ENCODE measurements at regions not wholly inside any gene's neighbourhood (a gene's known extent, or its start where the extent isn't known, plus 50 kb on each side); places are given as distances from the start of the nearest gene placed in this dataset.
"Not testable (repeated sequence)": the region's sequence is repeated elsewhere in the genome, so short reads cannot be mapped to it uniquely, and the experiment has no call there.

DNA sequence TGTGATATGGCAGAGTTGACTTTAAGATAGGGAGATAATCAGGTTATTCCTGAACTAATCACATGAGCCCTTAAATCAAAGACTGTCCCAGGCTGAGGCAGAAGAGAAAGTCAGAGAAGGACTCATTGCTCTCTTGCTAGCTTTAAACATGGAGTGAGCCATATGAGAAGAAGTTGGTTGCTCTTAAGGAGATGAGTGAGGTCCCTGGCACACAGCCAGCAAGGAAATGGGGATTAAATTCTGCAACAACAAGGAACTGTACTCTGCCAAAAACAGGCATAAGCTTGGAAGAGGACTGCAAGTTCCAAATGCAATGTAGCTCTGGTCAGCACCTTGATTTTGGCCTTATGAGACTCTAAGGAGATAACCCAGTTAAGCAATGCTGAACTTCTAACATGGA lies 457.0 kb downstream of the PLOD2 start:
- Histone ChIP-seq H3K4me2 (ENCODE audit: low read length) (no peak overlapping the region), H4K20me1 (ENCODE audit: control insufficient read depth, insufficient read depth, low read depth, low read length) (no peaks in the 10 kb centered on the region), H3K36me3 (ENCODE audit: control insufficient read depth, low read length) (no peaks in the 10 kb centered on the region), H3K4me1 (ENCODE audit: control insufficient read depth, low read length) (no peaks in the 10 kb centered on the region), H3K27me3 (ENCODE audit: control insufficient read depth, low read length) (no peaks in the 10 kb centered on the region), H3K9me3 (ENCODE audit: control insufficient read depth, insufficient read depth, low read length) (no peaks in the 10 kb centered on the region; the same call in 1 of the 2 replicates), H3K27ac (ENCODE audit: low read depth, low read length) (no peak overlapping the region), H3F3A (ENCODE audit: control insufficient read depth, insufficient read depth) (no peaks in the 10 kb centered on the region), H3K79me2 (ENCODE audit: control insufficient read depth, low read length) (no peaks in the 10 kb centered on the region), H3K9me2 (replicated peaks; ENCODE audit: control insufficient read depth, low read length) (no peaks in the 10 kb centered on the region), H3K4me3 (ENCODE audit: low read length) (no peak overlapping the region)
- TF ChIP-seq, protein P1, sequence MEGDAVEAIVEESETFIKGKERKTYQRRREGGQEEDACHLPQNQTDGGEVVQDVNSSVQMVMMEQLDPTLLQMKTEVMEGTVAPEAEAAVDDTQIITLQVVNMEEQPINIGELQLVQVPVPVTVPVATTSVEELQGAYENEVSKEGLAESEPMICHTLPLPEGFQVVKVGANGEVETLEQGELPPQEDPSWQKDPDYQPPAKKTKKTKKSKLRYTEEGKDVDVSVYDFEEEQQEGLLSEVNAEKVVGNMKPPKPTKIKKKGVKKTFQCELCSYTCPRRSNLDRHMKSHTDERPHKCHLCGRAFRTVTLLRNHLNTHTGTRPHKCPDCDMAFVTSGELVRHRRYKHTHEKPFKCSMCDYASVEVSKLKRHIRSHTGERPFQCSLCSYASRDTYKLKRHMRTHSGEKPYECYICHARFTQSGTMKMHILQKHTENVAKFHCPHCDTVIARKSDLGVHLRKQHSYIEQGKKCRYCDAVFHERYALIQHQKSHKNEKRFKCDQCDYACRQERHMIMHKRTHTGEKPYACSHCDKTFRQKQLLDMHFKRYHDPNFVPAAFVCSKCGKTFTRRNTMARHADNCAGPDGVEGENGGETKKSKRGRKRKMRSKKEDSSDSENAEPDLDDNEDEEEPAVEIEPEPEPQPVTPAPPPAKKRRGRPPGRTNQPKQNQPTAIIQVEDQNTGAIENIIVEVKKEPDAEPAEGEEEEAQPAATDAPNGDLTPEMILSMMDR (IDR thresholded peaks at IDR 0.05; ENCODE audit: low read depth, low read length, poor library complexity, severe bottlenecking): no peak
- TF ChIP-seq EZH2phosphoT487 (IDR thresholded peaks at IDR 0.05; ENCODE audit: borderline replicate concordance, low read length): no peak

DNA sequence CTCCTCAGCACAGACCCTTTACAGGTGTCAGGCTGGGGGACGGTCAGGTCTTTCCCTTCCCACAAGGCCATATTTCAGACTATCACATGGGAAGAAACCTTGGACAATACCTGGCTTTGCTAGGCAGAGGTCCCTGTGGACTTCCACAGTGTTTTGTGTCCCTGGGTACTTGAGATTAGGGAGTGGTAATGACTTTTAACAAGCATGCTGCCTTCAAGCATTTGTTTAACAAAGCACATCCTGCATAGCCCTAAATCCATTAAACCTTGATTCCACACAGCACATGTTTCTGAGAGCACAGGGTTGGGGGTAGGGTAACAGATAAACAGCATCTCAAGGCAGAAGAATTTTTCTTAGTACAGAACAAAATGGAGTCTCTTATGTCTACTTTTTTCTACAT lies 451.2 kb downstream of the PLOD2 start:
- not testable (repeated sequence) for H3K4me2 ChIP-seq (ENCODE audit: low read length); H3K27ac ChIP-seq (ENCODE audit: low read depth, low read length); H3K9me2 ChIP-seq (replicated peaks; ENCODE audit: control insufficient read depth, low read length); H3K79me2 ChIP-seq (ENCODE audit: control insufficient read depth, low read length); H3K9me3 ChIP-seq (ENCODE audit: control insufficient read depth, insufficient read depth, low read length); H3K4me1 ChIP-seq (ENCODE audit: control insufficient read depth, low read length); H3K4me3 ChIP-seq (ENCODE audit: low read length); H3K36me3 ChIP-seq (ENCODE audit: control insufficient read depth, low read length); H4K20me1 ChIP-seq (ENCODE audit: control insufficient read depth, insufficient read depth, low read depth, low read length); H3K27me3 ChIP-seq (ENCODE audit: control insufficient read depth, low read length); H3F3A ChIP-seq (ENCODE audit: control insufficient read depth, insufficient read depth)

DNA sequence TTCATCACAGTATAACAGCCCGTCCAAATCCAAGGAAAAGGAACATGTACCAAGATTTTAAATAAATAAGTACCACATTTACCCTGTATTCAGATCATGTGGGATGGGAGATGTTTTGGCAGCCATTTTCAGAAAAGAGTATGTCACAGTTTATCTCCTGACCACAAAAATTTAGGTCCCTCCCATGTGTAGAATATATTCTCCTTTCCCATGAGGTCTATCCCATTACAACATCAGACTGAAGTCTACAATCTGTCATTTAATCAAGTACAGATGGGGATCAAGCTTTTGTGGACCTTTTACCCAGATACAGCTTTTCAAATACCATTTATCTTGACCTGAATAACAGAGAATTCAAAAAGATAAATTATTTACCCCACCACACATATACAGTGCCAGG lies 444.5 kb downstream of the PLOD2 start:
- Histone ChIP-seq H3K9me3 (ENCODE audit: control insufficient read depth, insufficient read depth, low read length) (no peaks in the 10 kb centered on the region), H3K79me2 (ENCODE audit: control insufficient read depth, low read length) (no peaks in the 10 kb centered on the region), H4K20me1 (ENCODE audit: control insufficient read depth, insufficient read depth, low read depth, low read length) (no peaks in the 10 kb centered on the region), H3K4me1 (ENCODE audit: control insufficient read depth, low read length) (no peaks in the 10 kb centered on the region), H3K4me2 (ENCODE audit: low read length) (no peak overlapping the region), H3K4me3 (ENCODE audit: low read length) (no peak overlapping the region), H3F3A (ENCODE audit: control insufficient read depth, insufficient read depth) (no peaks in the 10 kb centered on the region), H3K36me3 (ENCODE audit: control insufficient read depth, low read length) (no peaks in the 10 kb centered on the region), H3K27me3 (ENCODE audit: control insufficient read depth, low read length) (no peaks in the 10 kb centered on the region), H3K9me2 (replicated peaks; ENCODE audit: control insufficient read depth, low read length) (no peaks in the 10 kb centered on the region; the same call in 1 of the 2 replicates), H3K27ac (ENCODE audit: low read depth, low read length) (no peak overlapping the region)
- TF ChIP-seq EZH2phosphoT487 (IDR thresholded peaks at IDR 0.05; ENCODE audit: borderline replicate concordance, low read length): no peak
- TF ChIP-seq, protein P1 (IDR thresholded peaks at IDR 0.05; ENCODE audit: low read depth, low read length, poor library complexity, severe bottlenecking): no peak

DNA sequence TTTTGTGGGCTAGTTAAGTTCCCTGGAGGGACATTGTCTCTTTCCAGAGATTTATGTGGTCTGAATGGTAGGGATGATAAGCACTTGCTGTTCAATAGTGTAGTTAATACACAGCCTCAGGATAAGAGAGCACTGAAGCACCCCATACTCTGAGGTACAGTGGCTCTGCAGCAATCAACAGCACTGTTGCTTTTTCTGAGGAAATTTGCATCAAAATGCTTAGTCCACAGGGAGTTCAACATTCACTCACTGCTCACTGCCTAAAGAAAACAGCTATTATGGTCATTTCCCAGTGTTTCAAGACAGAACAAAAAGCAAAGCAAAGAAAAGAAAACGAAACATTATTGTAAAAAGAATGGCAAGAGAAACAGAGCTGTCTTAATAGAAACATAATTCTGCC lies 441.9 kb downstream of the PLOD2 start:
- H3K27ac ChIP-seq (ENCODE audit: low read depth, low read length): no peak overlapping the region
- H3F3A ChIP-seq (ENCODE audit: control insufficient read depth, insufficient read depth): no peaks in the 10 kb centered on the region
- H3K9me3 ChIP-seq (ENCODE audit: control insufficient read depth, insufficient read depth, low read length): no peaks in the 10 kb centered on the region
- H4K20me1 ChIP-seq (ENCODE audit: control insufficient read depth, insufficient read depth, low read depth, low read length): no peaks in the 10 kb centered on the region
- H3K79me2 ChIP-seq (ENCODE audit: control insufficient read depth, low read length): no peaks in the 10 kb centered on the region
- H3K9me2 ChIP-seq (replicated peaks; ENCODE audit: control insufficient read depth, low read length): no peaks in the 10 kb centered on the region; the same call in 1 of the 2 replicates
- H3K4me2 ChIP-seq (ENCODE audit: low read length): no peak overlapping the region
- no peaks in the 10 kb centered on the region for H3K36me3 ChIP-seq (ENCODE audit: control insufficient read depth, low read length)
- no peaks in the 10 kb centered on the region for H3K4me1 ChIP-seq (ENCODE audit: control insufficient read depth, low read length)
- H3K4me3 ChIP-seq (ENCODE audit: low read length): no peak overlapping the region
- TF ChIP-seq EZH2phosphoT487 (IDR thresholded peaks at IDR 0.05; ENCODE audit: borderline replicate concordance, low read length): no peak
- TF ChIP-seq, protein P1 (IDR thresholded peaks at IDR 0.05; ENCODE audit: low read depth, low read length, poor library complexity, severe bottlenecking): no peak
- no peaks in the 10 kb centered on the region for H3K27me3 ChIP-seq (ENCODE audit: control insufficient read depth, low read length)

Measured in DOHH2 (cell line).